ENCODE measurements at regions not wholly inside any gene's neighbourhood (a gene's known extent, or its start where the extent isn't known, plus 50 kb on each side); places are given as distances from the start of the nearest gene placed in this dataset.

DNA sequence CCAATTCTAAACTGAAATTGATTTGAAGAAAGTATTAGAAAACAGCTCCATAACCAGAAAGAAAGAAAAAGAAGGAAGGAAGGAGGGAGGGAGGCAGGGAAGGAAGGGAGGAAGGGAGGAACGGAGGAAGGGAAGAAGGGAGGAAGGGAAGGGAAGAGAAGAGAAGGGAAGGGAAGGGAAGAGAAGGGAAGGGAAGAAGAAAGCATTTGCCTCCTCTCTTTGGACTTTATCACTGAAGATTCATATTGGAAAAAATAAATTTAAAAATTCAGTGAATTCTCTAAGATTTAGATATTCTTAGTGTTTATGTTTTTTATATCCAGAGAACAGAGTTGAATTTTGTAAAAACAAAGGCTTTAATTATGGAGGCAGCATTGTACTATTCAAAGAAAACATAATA lies 68.5 kb upstream of the NXT1 start:
- no peak overlapping the region for H3K4me3 ChIP-seq (ENCODE audit: low read depth, low read length)
- TF ChIP-seq, protein P1, sequence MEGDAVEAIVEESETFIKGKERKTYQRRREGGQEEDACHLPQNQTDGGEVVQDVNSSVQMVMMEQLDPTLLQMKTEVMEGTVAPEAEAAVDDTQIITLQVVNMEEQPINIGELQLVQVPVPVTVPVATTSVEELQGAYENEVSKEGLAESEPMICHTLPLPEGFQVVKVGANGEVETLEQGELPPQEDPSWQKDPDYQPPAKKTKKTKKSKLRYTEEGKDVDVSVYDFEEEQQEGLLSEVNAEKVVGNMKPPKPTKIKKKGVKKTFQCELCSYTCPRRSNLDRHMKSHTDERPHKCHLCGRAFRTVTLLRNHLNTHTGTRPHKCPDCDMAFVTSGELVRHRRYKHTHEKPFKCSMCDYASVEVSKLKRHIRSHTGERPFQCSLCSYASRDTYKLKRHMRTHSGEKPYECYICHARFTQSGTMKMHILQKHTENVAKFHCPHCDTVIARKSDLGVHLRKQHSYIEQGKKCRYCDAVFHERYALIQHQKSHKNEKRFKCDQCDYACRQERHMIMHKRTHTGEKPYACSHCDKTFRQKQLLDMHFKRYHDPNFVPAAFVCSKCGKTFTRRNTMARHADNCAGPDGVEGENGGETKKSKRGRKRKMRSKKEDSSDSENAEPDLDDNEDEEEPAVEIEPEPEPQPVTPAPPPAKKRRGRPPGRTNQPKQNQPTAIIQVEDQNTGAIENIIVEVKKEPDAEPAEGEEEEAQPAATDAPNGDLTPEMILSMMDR (IDR thresholded peaks at IDR 0.05; ENCODE audit: control insufficient read depth, extremely low read depth, insufficient read depth) = no peak
- DNase-seq (ENCODE audit: low read depth) = no peak

DNA sequence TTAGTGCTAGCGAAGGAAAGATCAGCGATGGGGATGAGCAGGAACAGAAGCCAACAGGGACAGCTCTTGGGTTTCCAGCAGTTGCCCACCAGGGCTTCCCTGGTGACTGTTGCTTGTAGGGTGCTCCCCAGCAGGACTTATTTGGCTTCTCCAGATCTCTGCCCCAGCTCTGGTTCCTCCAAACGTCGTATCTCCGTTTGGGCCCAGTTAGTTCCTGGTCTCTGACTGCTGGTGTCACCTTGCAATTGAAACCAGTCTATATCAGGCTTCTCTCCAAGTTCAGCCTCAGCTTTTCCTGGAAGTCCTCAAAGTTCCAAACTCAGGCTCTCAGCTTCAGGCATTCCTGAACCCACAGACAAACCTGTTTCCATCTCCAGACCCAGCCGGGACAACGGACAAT lies 70.8 kb upstream of the NXT1 start:
- H3K4me3 ChIP-seq (ENCODE audit: low read depth, low read length) = no peak overlapping the region
- no peak for DNase-seq (ENCODE audit: low read depth)
- TF ChIP-seq, protein P1 (IDR thresholded peaks at IDR 0.05; ENCODE audit: control insufficient read depth, extremely low read depth, insufficient read depth) = no peak

DNA sequence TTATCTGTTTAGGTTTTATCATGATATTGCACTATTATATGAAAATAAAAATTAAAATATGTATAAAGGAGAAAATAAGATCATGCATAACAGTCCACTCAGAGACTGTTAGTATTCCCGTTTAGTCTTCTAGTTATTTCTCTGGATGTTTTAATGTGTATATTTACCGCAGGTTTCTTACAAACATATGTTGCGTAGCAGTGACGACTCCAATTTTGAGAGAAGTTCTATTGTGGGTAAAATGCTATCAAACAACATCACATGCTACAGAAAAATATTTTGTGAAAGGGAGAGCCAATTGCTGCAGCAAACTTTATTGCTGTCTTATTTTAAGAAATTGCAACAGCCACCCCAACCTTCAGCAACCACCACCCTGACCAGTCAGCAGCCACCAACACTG lies 72.4 kb upstream of the NXT1 start:
- DNase-seq (ENCODE audit: low read depth) = no peak
- no peak overlapping the region for H3K4me3 ChIP-seq (ENCODE audit: low read depth, low read length)
- TF ChIP-seq, protein P1 (IDR thresholded peaks at IDR 0.05; ENCODE audit: control insufficient read depth, extremely low read depth, insufficient read depth) = no peak

DNA sequence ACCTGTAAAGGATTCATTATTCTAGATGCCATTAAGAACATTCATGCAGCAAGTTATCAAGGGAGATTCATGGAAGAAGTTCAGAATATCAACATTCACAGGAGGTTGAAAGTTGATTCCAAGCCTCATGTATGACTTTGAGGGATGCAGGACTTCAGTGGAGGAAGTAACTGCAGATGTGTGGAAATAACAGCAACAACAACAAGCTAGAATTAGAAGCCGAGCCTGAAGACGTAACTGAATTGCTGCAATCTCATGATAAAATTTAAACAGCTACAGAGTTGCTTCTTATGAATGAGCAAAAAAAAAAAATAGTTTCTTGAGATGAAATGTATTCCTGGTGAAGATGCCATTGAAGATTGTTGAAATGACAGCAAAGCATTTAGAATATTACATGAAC lies 73.3 kb upstream of the NXT1 start:
- TF ChIP-seq, protein P1 (IDR thresholded peaks at IDR 0.05; ENCODE audit: control insufficient read depth, extremely low read depth, insufficient read depth) = no peak
- H3K4me3 ChIP-seq (ENCODE audit: low read depth, low read length) = no peak overlapping the region
- no peak for DNase-seq (ENCODE audit: low read depth)

DNA sequence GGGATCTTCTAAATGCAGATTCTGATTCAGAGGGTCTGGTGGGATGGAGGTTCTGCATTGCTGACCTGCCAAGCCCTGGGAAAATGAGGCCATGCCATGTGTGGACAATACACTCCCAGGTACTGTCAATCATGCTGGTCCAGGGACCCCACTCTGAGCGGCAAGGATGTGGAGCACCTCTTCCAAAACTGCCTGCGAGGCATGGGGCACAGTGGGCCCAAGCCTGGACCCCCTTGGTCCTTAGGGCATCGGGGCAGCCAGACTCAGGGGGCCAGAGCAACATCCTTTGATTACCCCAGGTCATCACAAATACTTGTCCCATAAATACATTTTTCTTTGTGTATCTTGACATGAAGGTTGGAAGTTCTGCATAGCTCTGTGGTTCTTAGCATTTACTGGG lies 76.8 kb upstream of the NXT1 start:
- DNase-seq (ENCODE audit: low read depth) = no peak
- TF ChIP-seq, protein P1 (IDR thresholded peaks at IDR 0.05; ENCODE audit: control insufficient read depth, extremely low read depth, insufficient read depth) = no peak
- H3K4me3 ChIP-seq (ENCODE audit: low read depth, low read length) = no peak overlapping the region

DNA sequence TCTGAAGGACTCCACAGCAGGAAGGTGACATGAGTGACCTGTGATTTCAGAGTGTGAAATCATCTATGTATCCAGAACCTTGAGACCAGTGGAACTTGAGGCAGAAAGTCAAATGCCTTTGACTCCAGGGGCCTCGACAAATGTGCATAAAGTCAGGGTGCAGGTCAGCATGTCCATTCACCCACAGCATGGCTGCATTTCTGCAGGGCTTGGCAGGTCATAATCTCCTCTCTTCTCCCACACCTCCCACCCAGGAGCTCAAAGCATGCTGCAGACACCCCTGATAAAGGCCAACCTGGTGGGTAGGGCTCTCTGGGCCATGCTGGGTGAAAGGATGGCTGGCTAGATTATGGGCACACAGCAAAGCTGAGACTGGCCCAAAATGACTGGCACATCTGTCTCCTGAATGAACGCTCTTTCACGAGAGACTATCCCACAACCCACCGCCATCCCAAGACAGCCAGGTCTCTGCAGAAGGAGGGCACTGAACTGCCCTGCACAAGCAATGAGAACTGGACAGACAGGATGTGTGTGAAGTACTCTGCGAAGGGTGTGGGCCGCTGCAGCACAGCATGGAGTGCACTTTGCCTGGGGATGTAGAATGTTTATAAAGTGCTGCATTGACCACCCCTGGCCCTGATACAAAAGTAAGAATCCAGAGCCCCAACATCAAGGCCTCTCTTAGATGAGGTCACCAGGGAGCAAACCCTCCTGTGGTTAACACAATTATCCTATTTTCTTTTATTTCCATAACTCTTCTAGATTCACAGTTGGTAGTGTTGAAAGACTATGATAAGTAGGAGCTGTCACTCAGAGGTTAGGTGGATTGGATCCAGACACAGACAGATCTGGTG lies 78.2 kb upstream of the NXT1 start:
- TF ChIP-seq, protein P1 (IDR thresholded peaks at IDR 0.05; ENCODE audit: control insufficient read depth, extremely low read depth, insufficient read depth) = no peak
- no peak for DNase-seq (ENCODE audit: low read depth)
- no peak overlapping the region for H3K4me3 ChIP-seq (ENCODE audit: low read depth, low read length)

Measured in LNCaP clone FGC (cell line).